MCF 10A (cell line): ENCODE measurements at regions not wholly inside any gene's neighbourhood (a gene's known extent, or its start where the extent isn't known, plus 50 kb on each side); places are given as distances from the start of the nearest gene placed in this dataset.
A peak's percentile ranks its signal among the peaks of the same experiment; 100 is the strongest.

Experiments used
- BruUV-seq: library from RNA; stranded (reverse); fragments of 400-500 nt; replicated peaks from 2 replicates; lab custom pipeline; 2021; lab: Mats Ljungman, UMichigan
- CTCF ChIA-PET: fragments of 300-600 bp; sonication (Branson Sonifier 250); formaldehyde crosslinking; extraction: SDS; loops from one replicate; lab custom pipeline; 2021; ENCODE audit warnings: antibody characterized with exemption, inconsistent platforms; lab: Yijun Ruan, JAX
- POLR2A ChIA-PET: fragments of 300-600, 350-650 bp; sonication (Branson Sonifier 250); formaldehyde crosslinking; extraction: SDS; loops from one replicate; lab custom pipeline; 2020; ENCODE audit warnings: antibody characterized with exemption, inconsistent platforms; lab: Yijun Ruan, JAX
- DNase-seq: peaks from one replicate; pipeline ENCODE4 v3.0.0-alpha.2; 2018; ENCODE audit not compliant: unreplicated experiment
- H3K27ac Mint-ChIP-seq: one replicate; pipeline ENCODE4 v1.8.0; 2022; ENCODE audit warnings: mild to moderate bottlenecking, low read depth, mixed read lengths; ENCODE audit not compliant: unreplicated experiment
- H3K27me3 Mint-ChIP-seq: one replicate; pipeline ENCODE4 v1.8.0; 2022; ENCODE audit warnings: mixed read lengths; ENCODE audit not compliant: insufficient read depth, unreplicated experiment
- H3K36me3 Mint-ChIP-seq: one replicate; pipeline ENCODE4 v1.8.0; 2022; ENCODE audit warnings: mild to moderate bottlenecking, moderate library complexity, mixed read lengths; ENCODE audit not compliant: insufficient read depth, unreplicated experiment
- H3K4me1 Mint-ChIP-seq: one replicate; pipeline ENCODE4 v1.8.0; 2022; ENCODE audit warnings: mixed read lengths; ENCODE audit not compliant: insufficient read depth, unreplicated experiment
- H3K4me3 Mint-ChIP-seq: one replicate; pipeline ENCODE4 v1.8.0; 2022; ENCODE audit warnings: mild to moderate bottlenecking, moderate library complexity, mixed read lengths; ENCODE audit not compliant: unreplicated experiment
- H3K9me3 Mint-ChIP-seq: one replicate; pipeline ENCODE4 v1.8.0; 2022; ENCODE audit warnings: mixed read lengths; ENCODE audit not compliant: unreplicated experiment
- intact Hi-C: fragments of 100-400 bp; cut with micrococcal nuclease; formaldehyde crosslinking; loops from 2 replicates; pipeline ENCODE4 v1.14.1; 2022
- TF ChIP-seq, protein P1 (sequence below): fragments of 200-600 bp; IDR thresholded peaks from one replicate; pipeline ENCODE4 v1.8.0; 2022; ENCODE audit warnings: antibody characterized with exemption, mild to moderate bottlenecking; ENCODE audit not compliant: unreplicated experiment

DNA sequence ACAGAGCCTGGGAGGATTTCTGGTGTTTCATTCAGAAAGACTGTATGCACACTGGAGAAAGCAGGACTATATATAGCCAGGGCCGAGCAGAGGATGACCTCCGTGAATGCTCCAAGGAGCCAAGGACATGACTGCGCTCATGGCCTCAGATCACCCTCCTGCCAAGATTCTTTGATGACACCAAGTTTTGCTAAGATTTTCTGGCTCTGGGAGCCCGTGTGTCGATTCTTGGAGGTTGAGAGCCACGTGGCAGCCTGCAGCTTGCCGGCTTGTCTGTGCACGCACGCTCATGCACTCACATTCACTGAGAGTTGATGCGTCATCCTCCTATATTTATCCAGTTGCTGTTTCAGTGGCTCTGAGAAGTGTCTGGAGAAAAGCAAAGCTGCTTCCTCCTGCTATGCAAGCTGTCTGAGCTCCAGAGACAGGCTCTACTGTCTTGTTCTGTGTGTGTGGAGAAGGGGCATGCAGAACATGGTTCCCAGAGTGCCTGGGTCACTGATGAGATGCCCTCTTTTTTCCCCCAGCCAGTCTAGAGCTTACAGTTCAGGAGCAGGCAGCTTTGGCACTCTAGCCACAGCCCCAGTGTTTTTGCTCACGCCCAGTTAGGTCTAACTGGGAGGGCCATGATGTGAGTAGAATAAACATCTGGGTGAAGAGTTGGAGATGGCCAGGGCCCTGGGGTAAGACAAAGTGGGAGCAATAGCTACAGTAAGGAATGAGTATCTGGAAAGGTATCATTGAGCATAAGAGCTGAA is 64.9 kb upstream of the SCOC start:
- DNase-seq, result peak; percentile 91
- TF ChIP-seq, protein P1, sequence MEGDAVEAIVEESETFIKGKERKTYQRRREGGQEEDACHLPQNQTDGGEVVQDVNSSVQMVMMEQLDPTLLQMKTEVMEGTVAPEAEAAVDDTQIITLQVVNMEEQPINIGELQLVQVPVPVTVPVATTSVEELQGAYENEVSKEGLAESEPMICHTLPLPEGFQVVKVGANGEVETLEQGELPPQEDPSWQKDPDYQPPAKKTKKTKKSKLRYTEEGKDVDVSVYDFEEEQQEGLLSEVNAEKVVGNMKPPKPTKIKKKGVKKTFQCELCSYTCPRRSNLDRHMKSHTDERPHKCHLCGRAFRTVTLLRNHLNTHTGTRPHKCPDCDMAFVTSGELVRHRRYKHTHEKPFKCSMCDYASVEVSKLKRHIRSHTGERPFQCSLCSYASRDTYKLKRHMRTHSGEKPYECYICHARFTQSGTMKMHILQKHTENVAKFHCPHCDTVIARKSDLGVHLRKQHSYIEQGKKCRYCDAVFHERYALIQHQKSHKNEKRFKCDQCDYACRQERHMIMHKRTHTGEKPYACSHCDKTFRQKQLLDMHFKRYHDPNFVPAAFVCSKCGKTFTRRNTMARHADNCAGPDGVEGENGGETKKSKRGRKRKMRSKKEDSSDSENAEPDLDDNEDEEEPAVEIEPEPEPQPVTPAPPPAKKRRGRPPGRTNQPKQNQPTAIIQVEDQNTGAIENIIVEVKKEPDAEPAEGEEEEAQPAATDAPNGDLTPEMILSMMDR, result no peak
- Mint-ChIP-seq H3K36me3 (no peaks in the 10 kb centered on the region), H3K4me3 (peak overlapping the region; percentile 59), H3K27me3 (no peaks in the 10 kb centered on the region), H3K4me1 (peaks cover 49% of the 10 kb centered on the region), H3K9me3 (no peaks in the 10 kb centered on the region), H3K27ac (peak overlapping the region; percentile 54)
- POLR2A ChIA-PET, result interaction anchor here (0.6 to 3.1 kb wide), 16 partner anchors 9 to 751 kb away, joined by 3 to 16 read pairs (median 6); partner anchors contain the start of genes MAML3, MGST2 and SCOC
- intact Hi-C loops, result loop anchor here (5.0 kb wide), 1 partner anchor 46 kb away; no protein-coding TSS in a partner anchor
- BruUV-seq, result no TSS peak
- CTCF ChIA-PET, result interaction anchor here (0.5 to 3.8 kb wide), 16 partner anchors 10 to 652 kb away, joined by 3 to 20 read pairs (median 5); no protein-coding TSS in a partner anchor

DNA sequence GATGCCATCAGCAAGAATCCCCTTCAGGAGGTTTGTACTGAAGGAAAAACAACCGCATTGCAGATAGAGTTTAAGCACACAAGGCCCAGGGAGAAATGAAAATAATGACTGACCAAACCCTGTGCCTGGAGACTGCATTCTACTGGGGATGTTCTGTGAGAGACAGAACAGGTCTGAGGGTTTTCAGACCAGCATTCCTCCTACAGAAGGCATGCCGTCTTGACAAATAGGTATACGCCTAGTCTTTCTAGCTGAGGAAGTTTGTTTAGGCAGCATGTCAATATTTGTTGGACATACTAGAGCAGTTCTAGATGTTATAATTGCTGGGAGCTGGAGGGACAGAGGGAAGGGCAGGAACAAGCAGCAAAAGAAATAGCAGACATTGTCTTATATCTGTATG is 68.4 kb upstream of the SCOC start:
- no peaks in the 10 kb centered on the region for H3K36me3 Mint-ChIP-seq
- intact Hi-C loops, result loop anchor here (5.0 kb wide), 1 partner anchor 43 kb away; no protein-coding TSS in a partner anchor
- H3K27me3 Mint-ChIP-seq, result no peaks in the 10 kb centered on the region
- peaks cover 50% of the 10 kb centered on the region for H3K4me1 Mint-ChIP-seq
- CTCF ChIA-PET, result interaction anchor here (1.3 to 2.1 kb wide), 3 partner anchors 9 to 27 kb away, joined by 3 to 12 read pairs (median 4); no protein-coding TSS in a partner anchor
- POLR2A ChIA-PET, result no interaction called here
- H3K9me3 Mint-ChIP-seq, result no peaks in the 10 kb centered on the region
- no TSS peak for BruUV-seq
- no peak overlapping the region for H3K4me3 Mint-ChIP-seq
- H3K27ac Mint-ChIP-seq, result no peak overlapping the region
- DNase-seq, result no peak
- TF ChIP-seq, protein P1, result no peak

DNA sequence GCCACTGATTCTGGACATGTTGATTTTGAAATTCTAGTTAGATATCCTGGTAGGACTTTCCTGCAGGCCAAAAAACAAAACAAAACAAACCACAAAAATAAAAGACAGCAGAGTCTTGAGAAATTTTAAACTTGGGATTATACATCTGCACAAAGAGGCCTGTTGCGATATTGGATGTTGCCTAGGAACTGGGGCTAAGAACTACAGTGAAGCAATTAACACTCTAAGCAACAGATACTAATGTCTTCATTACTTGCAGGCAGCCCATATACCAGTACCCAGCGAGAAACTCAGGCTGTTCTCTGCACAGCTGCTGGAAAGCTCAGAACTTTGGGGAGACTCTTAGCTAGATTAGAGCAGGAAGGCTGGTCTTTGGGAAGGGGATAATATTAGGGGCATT is 69.1 kb upstream of the SCOC start:
- peaks cover 45% of the 10 kb centered on the region for H3K4me1 Mint-ChIP-seq
- TF ChIP-seq, protein P1, result no peak
- CTCF ChIA-PET, result interaction anchor here (2.1 kb wide), 1 partner anchor 26 kb away, joined by 12 read pairs; no protein-coding TSS in a partner anchor

DNA sequence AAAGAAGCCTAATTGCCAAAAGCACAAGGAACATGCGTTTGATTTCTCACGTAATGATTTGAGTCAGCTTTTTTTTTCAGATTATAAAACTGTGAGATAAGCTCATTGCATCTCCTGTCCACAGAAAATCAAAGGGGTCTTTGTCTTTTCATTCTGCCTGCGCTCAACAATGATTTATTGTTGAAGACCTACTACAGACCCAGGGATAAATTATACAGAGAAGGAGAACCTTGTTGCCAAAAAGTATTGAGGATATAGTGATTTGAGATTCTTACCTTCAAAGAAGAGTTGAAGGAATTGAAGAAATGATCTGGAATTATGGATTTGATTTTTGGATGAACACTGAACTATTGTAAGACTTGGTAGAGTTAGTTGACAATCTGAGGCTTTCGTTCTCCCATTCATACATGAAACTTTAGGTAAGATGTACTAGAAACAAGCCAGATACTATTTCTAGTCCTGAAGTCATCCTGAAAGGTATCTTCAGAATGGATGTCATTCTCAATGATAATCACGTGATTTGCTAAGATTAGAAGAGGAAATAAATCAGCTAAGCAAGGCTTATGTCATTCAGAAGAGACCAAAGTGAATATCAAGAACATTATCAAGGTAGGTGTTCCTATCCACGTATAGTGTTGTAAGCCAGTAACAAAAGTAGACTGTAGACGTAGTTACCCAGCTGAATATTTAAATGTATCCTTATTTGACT is 71.1 kb upstream of the SCOC start:
- BruUV-seq, result no TSS peak
- no peaks in the 10 kb centered on the region for H3K27me3 Mint-ChIP-seq
- no peak overlapping the region for H3K27ac Mint-ChIP-seq
- H3K4me1 Mint-ChIP-seq, result peaks cover 29% of the 10 kb centered on the region
- DNase-seq, result no peak
- intact Hi-C loops, result no loop called here
- H3K9me3 Mint-ChIP-seq, result no peaks in the 10 kb centered on the region
- no peak overlapping the region for H3K4me3 Mint-ChIP-seq
- ChIA-PET POLR2A (interaction anchor here (0.8 kb wide), 1 partner anchor 20 kb away, joined by 3 read pairs; no protein-coding TSS in a partner anchor), CTCF (interaction anchor here (0.6 to 2.3 kb wide), 5 partner anchors 12 to 547 kb away, joined by 3 to 7 read pairs (median 4); no protein-coding TSS in a partner anchor)
- H3K36me3 Mint-ChIP-seq, result no peaks in the 10 kb centered on the region
- TF ChIP-seq, protein P1, result no peak

More for the DNA sequence above, 69.1 kb upstream of the SCOC start:
- Mint-ChIP-seq H3K9me3 (no peaks in the 10 kb centered on the region), H3K27me3 (no peaks in the 10 kb centered on the region), H3K4me3 (no peak overlapping the region), H3K36me3 (no peaks in the 10 kb centered on the region), H3K27ac (no peak overlapping the region)
- BruUV-seq, result no TSS peak
- DNase-seq, result peak; percentile 10
- intact Hi-C loops, result no loop called here
- POLR2A ChIA-PET, result interaction anchor here (0.9 kb wide), 1 partner anchor 581 kb away, joined by 4 read pairs; no protein-coding TSS in a partner anchor
